Activated gamma-delta T cell (primary cell): ENCODE measurements at regions not wholly inside any gene's neighbourhood (a gene's known extent, or its start where the extent isn't known, plus 50 kb on each side); places are given as distances from the start of the nearest gene placed in this dataset.
"Not testable (repeated sequence)": the region's sequence is repeated elsewhere in the genome, so short reads cannot be mapped to it uniquely, and the experiment has no call there.

Source experiments
- DNase-seq: peaks from one replicate; lab custom pipeline; 2025; lab: John Stamatoyannopoulos, UW

DNA sequence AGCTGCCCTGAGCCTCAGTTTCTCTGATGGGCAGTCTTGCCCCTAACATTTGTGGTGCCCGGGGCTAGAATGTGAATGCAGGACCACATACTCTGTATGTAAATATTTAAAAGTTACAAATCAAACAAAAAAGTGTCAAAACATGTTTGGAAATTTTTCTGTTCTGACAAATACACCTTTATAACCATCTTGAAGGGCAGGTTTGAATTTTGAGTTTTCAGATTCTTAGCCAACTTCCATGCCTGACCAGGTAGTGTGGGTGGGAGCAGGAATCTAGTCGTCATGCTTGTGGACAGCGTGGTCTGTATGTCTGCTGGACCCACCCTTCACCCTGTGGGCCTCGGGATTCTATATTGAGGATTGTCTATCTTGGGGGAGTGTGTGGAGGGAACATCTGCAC is 325.1 kb downstream of the SOX4 start:
- no peak for DNase-seq

DNA sequence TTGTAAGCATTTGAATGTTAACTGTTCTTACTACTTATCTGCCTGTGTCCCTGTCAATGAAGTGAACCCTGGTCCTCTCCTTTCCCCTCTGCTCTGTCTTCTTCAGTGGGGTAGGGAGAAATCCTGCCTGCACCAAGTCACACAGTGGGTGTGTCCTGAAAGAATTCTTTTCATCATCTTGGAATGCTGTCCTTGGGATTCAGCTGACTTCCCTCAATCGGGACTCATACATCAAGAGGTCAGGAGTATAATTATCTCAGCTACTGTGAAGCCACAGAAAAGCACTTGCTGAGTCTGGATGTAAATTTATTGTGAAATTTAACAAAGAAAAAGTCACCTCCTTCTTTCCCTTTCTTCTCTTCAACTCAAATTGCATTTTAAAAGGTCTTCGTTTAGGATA is 328.5 kb downstream of the SOX4 start:
- no peak for DNase-seq

DNA sequence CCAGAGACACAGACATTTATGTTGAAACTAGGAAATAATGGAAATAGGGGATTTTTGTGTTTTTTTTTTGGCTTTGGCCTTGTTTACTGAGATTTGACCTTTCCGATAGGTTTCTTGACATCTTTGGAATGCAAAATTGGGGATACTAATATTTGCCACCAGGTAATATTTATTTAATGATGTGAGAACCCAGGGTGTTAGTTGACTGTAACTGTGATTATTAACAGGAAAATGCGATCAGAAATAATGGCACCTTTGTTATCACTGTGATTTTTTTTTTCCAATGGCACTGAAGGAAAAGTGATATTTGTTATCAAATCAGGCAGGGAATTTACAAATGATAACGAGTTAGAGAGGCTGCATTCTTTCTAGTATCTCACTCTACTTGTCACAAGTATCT is 330.5 kb downstream of the SOX4 start:
- no peak for DNase-seq

DNA sequence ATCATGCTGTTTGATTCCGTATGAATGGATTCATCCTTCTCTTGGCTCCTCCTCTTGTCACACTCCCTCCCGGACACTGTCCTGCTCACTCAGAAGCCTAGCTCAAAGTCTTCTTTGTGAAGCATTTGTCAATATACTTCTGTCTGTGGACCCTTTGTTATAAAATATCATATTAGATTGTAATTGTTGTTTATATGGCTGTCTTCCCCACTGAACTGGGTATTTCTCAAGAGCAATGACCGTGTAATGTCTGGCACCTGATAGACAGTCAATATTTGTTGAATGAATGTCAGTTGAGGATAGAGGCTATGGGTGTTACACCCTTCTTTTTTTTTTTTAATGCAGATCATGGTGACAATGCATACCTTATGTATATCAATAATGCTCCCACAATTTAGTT is 335.3 kb downstream of the SOX4 start:
- DNase-seq, result no peak

DNA sequence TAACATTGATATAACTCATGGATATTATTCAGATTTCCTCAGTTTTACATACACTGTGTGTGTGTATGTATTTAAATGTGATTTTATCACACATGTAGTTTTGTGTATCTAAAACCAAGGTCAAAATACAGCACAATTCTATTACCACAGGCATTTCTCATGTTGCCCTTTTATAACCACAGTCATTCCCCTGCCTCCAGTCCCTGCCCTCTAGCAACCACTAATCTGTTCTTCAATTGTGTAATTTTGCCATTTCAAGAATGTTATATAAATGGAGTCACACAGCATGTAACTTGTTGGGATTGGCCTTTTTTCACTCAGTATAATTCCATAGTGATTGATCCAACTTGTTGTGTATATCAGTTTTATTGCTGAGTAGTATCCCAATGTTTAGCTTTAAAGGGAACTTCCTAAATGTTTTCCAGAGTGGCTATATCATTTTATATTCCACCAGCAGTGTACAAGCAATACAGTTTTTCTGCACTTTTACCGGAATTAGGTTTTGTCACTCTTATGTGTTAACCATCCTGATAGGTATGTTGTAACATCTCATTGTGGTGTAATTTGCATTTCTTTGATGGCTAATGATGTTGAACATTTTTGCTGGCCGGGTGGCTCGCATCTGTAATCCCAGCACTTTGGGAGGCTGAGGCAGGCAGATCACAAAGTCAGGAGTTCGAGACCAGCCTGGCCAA is 338.2 kb downstream of the SOX4 start:
- no peak for DNase-seq

DNA sequence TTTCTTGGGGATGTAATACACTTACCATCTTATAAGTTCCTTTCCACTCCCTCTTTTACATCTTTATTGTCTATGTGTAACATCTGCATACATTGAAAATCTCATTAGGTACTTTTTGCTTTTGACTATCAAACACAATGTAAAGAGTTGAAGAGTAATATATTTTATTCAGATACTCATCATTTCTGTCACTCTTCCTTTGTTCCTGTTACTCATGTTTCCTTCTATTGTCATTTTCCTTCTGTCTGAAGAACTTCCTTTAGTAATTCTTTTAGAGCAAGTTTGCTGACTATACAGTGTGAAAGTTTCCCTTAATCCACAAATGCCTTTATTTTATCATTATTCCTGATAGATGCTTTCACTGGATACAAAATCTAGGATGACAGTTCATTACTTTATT is 339.8 kb downstream of the SOX4 start:
- no peak for DNase-seq

DNA sequence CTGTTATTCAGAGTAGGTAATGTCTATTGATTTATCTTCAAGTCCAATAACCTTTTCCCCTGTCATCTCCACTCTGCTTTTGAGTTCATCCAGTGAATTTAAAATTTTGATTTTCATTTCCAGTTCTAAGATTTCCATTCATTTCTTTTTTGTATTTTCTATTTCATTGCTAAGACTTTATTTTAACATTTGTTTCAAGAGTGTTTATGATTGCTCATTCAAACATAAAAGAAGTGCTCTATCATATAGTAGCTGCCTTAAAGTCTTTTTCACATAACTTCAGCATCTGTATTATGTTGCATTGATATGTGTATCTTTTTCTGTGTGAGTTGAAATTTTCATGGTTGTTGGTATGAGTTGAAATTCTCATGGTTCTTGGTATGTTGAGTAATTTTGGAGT is 341.6 kb downstream of the SOX4 start:
- no peak for DNase-seq

DNA sequence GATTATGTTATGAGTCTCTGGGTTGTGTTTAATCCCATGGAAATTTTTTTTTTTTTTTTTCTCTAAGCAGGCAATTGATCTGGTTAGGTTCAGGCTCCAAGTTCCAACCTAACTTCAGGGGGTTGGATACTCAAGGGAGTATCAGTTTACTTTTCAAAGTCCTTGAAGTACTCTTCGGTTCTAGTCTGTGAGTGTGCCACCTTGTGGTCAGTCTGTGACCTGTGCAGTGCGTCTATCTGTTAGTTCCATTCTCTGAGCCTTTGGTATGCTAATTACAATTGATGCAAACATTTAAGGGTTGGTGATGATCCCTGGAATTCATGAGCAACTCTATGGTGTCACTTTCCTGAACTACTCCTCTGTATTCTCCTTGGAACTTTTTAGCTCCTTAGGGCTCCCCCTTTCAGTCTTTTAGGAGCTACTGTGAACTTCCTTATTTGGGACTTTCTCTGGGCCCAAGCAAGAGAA is 342.0 kb downstream of the SOX4 start:
- DNase-seq, result no peak

DNA sequence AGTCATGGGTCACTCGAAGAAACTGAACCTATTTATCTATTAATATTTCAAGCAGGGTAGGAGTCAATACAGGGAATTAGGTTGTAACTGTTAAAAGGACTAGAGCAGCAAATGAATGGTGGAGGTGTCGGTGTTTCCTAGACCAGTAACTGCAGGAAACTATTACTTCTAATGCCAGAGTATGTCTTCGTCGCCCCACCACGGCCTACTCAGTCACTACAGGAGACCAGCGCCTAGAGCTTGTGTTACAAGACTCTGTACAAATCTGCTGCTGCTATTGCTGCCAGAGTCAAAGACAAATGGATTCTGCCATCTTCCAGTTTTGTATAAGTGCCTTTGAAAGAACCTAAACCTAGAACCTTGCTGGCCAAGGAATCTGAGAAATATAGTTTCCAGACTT is 343.9 kb downstream of the SOX4 start:
- no peak for DNase-seq

DNA sequence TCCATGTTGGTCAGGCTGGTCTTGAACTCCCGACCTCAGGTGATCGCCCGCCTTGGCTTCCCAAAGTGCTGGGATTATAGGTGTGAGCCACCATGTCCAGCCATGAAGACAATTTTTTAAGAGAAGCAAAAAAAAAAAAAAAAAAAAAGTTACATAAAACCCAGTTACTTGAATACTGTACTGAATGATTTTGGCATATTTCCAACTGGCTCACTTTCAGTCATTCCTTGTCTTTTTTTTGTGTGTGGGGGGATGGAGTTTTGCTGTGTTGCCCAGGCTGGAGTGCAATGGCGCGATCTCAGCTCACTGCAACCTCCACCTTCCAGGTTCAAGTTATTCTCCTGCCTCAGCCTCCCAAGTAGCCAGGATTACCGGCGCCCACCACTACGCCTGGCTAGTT is 345.5 kb downstream of the SOX4 start:
- not testable (repeated sequence) for DNase-seq

DNA sequence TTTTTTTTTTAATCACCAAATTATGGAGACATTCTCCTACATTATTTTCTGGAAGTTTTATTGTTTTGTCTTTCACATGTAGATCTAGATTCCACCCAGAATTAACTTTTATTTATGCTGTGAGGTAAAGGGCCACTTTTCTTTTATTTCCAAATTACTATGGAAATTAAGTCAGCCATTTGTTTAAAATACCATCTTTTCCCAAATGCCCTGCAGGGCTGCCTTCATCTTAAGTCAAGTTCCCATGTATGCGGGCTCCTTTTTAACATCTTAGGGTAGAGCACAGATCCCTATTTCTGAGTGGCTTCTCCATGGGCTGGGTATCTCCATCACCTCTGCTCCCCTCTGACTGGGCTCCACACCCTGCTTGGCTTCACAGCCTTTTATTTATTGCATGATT is 348.4 kb downstream of the SOX4 start:
- no peak for DNase-seq

DNA sequence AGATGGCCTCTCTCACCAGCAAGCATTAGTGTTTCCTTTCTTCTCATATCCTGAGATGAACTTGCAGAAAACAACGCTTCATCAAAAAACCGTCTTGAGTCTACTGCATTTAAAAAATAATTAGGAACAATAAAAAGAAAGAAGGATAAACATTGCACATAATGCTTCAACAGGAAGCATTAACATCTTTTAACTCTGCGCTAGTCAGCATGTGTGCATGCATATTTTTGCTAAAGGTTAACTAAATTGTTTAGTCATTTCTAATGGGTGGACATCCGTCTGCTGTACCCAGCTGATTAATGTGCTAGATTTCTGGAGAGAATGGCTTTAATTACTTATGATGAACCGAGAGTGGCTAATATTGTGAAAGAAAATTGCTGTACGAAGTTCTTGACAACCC is 349.3 kb downstream of the SOX4 start:
- no peak for DNase-seq

DNA sequence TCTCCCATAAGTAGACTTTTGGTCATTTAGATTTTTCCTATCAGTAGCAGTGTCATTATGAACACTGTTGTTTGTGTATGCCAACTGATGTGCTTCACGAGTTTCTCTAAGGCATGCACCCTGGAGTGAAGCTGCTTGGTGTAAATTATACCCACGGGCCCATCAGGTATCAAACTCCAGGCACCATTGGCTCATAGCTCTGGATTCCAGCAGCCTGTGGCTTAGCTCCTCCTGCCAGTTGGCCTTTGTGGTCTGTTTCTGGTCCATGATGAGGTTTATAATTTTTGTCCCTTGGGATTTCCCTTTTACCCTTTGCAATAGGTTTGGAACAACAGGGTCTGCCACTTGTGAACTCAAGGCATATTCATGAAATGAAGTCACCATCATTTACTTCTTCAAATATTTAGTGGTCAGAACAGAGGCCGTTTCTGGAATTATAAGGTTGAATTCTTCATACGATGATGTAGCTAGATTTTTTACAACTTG is 350.5 kb downstream of the PRL start:
- DNase-seq, result no peak

DNA sequence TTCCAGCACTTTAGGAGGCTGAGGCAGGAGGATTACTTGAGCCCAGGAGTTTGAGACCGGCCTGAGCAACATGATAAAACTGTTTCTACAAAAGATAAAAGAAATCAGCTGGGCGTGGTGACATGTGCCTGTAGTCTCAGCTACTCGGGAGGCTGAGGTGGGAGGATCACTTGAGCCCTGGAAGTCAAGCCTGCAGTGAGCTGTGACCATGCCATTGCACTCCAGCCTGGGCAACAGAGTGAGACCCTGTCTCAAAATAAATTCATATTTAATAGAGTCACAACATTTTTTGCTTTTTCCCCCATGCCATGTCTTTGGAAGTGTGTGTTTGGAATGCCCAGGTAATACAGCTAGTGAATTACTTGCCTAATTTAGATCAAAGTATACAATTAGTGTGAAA is 349.6 kb downstream of the PRL start:
- DNase-seq, result not testable (repeated sequence)

DNA sequence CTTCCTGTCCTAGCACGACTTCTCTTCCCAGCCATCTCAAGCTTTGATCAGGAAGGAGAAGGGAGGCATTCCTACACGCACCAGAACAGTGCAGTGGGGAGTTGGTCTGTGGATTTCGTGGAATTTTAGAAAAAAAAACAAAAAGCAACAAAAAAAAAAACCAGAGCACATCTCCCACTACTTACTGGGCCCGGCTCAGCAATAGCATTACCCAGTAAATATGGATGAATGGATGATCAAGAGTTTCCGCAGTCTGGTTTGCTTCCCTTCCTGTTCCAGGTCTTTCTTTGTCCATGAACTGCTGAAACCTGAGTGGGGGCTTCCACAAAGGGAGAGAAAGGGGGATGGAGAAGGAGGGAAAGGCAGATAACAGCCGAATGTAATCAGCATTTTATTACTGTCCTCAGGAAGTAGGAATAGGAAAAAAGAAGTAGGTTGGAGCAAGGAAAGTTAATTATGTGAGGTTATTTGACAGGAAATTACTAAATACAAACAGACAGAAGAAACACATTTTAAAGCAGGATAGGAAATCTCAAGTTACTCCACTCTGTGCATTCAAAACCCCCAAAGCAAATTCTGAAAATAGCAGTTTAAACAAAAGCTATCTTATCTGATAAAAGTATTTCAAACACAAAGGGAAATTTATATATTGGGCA is 349.0 kb downstream of the PRL start:
- no peak for DNase-seq

DNA sequence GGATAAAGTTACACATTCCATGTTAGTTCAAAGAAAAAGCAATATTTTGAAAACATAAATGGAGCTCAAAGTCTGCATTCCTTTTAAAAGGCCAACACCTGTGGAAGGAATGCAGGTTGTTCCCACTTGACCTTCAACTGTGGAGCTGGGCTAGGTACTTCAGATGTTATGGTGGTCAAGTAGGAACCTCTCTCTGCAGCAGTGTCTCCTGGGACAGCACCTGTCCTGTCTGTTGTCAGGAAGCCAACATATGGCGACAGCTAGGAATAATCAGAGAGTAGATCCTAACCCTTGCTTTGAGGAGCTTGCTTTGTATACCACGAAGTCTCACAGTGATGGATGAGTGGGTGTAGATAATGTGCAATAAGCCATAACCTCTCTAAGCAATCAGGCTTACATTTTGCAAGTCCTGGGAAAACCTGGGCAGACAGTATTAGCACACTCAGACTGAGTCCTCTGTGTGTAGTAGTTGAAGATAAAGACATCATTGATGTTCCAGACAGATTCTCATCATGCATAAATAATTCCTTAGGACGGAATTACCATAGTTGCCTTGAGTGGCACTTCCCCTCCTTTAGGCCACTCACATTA is 347.5 kb downstream of the PRL start:
- DNase-seq, result no peak

DNA sequence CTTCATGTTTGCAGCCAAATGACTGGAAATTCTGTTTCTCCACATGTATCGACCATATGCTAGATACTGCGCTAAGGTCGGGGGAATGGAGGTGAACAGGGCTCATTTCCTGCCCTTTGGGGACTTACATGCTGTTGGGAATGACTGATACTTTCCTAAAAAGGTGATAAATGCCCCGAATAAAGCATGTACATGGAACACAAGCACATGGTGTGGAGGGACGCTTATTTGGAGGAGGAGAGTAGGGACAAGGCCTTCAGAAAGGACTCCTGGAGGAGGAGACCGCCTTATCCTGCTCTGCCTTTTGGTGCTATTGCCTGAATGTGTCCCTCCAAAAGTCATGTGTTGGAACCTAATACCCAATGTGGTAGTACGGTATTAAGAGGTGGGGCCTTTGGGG is 344.5 kb downstream of the PRL start:
- DNase-seq, result no peak

DNA sequence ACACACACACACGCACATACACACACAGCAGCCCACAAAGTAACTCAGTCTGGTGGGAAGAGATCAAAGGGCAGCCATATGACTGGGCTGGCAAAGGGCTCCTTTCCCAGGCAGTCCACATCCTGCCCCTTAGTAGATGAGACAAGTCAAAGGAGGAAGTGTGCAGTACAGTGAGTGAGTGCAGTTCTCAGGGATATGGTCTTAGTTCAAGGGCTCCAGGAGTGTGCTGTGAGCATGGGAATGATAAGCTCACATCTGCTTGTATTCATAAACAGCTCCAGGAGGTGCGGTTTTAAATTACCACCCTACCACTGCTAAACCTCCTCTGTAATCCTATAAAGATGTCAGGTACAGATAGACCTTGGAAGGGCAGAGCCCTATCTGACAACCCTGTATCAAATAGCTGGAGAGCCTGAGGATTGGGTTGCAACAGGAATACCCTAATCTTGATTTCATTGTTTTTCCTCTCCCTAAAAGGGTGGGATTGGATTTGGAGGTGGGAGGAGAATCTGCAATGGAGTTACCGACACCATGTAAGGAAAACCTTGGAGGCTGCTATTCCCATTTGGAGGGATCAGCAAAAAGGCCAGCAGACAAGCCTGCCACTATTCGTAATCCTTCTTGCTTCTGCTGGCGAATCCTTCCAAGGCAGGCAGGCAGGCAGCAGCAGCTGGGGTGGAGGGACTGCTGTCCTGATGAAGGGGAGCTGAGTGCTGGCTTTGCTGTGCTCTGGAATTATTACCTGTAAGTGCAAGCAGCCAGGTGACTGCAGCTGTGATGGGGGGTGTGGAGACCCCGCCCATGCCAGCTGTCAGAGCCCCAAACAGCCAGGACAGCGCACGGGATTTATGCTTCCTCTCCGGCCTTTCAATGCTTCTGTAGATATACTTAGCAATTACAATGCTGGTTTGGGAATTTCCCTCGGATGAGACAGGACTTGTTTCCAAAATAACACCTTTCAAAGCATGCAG is 342.7 kb downstream of the PRL start:
- no peak for DNase-seq

DNA sequence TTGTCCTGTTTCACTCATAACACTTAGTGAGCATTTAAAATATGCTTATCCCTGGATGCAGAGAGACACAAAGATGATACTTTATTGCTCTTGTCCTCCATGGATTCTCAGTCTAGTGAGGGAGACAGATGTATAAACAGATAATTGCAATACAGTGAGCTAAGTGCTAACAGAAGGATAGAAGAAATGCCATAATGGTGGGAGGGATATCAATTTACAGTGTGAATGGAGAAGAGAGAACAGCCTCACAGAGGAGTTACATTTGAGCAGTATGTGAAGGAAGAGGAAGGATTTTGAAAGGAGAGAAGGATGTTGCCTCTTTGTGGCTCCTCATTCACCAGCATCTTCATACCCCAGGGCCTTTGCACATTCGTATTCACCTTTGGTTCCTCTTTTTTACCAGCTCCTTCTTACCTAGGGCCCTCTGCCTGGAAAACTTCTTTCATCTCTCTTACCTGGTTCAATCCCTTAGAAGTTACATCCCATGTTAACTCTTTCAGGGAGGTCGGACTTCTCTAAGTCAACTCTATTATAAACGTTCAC is 341.7 kb downstream of the PRL start:
- no peak for DNase-seq

DNA sequence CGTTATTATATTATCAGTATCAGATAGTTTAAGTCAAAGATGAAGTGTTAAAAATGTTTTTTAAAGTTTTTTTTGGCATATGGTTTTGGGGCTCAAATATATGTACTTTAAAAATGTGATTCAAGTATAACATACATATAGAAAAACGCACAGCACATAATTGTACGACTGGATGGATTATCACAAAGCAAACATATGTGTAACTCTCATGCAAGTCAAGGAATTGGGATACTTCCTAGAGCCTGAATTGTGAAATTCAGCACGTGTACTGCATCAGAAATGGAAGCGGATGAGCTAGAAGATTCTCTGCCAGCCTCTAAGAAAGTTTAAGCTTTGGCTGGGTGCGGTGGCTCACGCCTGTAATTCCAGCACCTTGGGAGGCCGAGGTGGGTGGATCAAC is 340.9 kb downstream of the PRL start:
- no peak for DNase-seq

DNA sequence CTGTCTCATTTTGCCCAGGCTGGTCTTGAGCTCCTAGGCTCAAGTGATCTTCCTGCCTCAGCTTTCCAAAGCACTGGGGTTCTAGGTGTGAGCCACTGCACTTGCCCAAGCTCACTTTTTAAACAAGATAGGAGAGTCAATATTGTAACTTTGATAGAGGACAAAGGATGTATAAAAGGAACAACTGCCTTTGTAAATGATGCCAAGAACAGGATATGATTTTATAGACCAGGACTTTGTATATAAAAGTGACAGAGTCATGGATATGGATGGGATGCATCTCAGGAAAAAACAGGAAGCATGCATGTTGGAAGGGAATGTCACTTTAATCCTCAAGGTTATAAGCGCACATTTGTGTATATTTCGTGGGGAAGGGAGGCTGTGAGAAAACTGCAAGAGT is 338.4 kb downstream of the PRL start:
- no peak for DNase-seq

DNA sequence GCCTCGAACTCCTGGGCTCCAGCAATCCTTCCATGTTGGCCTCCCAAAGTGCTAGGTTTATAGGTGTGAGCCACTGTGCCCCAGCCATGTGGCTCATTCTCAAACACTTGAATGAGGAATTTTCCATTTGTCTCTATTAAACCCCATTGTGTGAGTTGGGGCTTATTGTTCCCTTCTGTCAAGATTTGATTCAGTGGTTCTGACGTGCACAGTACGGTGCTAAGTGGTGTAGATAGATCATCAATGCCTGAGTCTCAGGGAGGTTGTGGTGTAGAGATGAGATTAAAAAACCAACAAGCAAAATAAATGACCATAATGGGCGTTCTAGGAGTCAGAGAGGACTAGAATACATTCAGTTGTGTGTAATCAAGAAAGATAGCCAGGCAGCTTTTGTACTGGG is 335.6 kb downstream of the PRL start:
- DNase-seq, result no peak
